HG03095 (cell line): ENCODE measurements at regions not wholly inside any gene's neighbourhood (a gene's known extent, or its start where the extent isn't known, plus 50 kb on each side); places are given as distances from the start of the nearest gene placed in this dataset.

ENCODE experiments used
- ATAC-seq: cut with Tn5 transposase; IDR thresholded peaks from one replicate; pipeline ENCODE4 v1.9.1; 2021; ENCODE audit warnings: moderate library complexity; ENCODE audit not compliant: unreplicated experiment

GRCh38 chr4:19999775-20000414 is 251.8 kb upstream of the SLIT2 start:
- no peak for ATAC-seq

DNA sequence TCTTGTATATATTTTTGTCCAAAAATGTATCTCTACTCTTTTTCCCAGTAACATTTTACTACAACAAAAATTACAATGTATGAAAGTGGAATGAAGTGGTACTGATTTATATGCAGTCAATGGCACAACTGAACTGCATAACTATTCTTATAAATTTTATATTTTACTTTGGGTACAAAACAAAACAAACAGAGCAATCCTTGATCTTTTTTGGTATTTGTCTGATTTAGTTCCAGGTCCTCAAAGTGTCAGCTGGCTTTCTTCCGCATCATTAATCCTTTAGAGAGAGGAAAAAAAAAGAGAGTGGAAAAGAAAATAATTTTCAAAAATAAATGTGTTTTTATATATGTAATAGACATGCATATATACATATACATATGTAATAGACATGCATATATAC is 252.4 kb upstream of the SLIT2 start:
- no peak for ATAC-seq

GRCh38 chr4:19993242-19993641 is 258.5 kb upstream of the SLIT2 start:
- no peak for ATAC-seq

DNA sequence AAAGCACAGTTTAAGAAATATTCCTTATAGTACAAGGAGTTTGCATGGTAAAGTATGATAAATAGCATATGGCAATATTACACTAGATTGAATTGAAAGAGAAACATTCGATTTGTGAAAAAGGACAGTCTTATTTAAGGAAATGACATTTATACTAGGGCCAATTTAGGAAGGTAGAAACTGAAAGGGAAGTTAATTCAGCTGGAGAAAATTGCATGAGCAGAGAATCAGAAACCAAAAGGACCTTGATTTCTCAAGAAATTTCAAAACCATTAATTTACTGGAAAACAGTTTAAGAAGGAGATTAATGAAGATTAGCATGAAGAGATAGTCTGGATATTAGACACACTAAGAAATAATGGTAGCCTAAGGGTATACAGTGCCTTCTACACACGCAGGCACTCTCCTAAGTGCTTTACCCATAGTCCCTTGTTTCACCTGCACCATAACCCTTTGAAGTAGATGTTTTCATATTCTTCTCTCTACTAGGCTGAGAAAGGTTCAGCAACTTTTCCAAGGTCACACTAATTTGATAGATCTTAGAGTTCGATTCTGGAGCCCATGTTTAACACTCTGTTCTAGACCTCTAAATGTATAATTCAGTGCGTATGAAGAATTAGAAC is 259.1 kb upstream of the SLIT2 start:
- ATAC-seq = no peak

DNA sequence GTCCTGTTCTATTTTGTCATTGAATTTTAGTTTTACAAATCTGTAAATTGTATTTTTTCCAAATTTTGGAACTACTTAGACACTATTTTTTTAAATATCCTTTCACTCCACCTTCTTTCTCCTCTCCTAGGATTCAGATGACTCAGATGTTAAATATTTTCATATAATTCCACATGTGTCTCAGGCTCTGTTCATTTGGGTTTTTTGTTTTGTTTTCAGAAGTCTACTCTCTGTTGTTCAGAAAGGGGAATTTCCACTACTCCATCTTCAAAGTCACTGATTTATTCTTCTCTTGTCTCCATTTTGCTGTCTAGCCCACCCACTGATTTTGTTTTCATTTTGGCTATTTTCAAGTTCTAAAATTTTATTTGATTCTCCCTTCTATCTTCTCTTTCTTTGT is 264.0 kb upstream of the SLIT2 start:
- no peak for ATAC-seq

- ATAC-seq = no peak
Observed at GRCh38 chr4:19983072-19983471, 268.6 kb upstream of the SLIT2 start.

DNA sequence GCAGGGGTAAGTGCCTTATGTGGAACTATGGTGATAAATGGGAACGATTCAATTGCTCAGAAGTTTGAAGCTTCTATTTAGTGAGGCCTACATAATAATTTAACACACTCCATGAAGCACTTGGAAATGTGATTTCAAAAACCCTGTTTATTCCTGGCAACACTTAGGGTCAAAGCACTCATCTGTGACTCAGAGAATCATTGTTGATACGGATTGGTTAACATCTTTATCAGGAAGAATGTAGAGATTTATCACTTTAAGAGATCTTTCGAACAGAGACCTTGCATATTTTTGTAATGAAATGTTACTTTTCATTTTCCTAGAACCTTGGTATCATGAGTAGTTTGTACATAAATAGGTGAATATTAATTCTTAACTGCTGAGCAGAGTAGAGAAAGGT is 269.1 kb upstream of the SLIT2 start:
- ATAC-seq = no peak

DNA sequence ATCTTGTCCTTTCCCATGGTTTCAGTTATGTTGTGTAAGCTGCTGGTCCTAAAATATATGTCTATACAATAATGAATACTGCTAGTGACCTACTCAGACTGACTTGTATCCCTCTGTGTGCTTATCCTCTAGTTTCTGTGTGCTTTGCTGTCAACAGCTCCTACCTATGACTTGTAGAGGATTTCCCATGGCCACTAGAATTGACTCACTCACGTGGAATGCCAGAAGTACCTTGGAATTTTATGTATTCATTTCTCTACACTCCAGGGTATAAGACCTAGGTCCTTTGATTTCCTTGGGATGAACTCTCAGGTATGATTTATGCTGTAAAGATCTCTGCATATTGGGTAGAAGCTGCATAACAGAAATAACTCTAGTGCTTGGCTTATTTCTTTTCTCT is 279.9 kb upstream of the SLIT2 start:
- ATAC-seq = no peak

DNA sequence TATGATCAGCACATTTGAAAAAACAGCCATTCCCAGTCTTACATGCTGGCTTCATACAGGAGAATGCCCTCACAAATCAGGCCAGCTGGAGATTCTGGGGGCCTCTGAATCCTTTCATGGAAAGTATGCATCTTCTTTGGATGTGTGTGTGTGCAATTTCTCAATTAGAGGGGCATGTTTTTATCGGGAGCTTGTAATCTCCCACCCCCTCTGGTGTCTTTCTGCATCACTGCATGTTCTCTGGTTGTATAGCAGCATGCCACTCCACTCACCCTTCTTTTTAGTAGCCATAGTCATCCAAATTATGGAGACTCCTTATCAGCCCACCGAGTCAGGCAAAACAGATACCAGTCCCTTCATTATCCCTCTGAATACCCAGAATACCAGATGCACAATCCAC is 282.2 kb upstream of the SLIT2 start:
- ATAC-seq = no peak

GRCh38 chr4:19961091-19961490 is 290.6 kb upstream of the SLIT2 start:
- no peak for ATAC-seq

DNA sequence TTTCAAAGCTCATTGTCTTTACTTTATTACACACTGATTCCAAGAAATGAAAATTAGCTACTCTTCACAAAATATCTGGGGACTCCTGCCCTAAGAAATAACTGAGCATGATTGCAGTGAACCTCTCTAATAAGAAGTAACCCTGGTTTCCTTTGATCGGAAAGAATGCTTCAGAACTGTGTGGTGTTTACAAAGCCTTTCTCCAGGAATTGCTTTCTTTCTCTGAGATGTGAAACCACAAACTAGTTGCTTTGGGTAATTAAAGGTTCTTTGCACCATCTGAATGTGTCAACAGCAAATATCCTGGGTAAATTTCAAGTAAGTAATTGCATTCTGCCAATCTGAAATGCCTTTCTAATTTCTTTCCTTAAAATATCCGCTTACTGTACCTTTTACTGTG is 292.9 kb upstream of the SLIT2 start:
- no peak for ATAC-seq

GRCh38 chr4:19947349-19947748 is 304.4 kb upstream of the SLIT2 start:
- no peak for ATAC-seq

DNA sequence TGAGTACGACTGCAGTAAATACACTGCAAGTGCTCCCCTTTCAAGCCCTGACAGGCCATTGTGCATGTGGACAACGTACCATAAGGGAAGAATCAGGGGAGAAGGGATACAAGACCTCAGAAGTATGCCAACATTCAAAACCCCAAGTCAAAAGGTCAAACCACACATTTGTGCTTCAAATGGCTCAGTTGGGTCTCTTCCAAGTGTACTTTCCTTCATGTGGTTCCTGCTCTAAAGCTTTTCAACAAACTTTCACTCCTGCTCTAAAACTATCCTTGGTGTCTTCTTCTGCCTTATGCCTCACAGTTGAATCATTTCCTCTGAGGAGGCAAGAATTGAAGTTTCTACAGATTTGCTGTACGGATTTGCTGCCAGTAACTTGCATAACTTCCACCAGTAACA is 305.7 kb upstream of the SLIT2 start:
- ATAC-seq = no peak

GRCh38 chr4:19945501-19945900 is 306.2 kb upstream of the SLIT2 start:
- ATAC-seq = no peak

DNA sequence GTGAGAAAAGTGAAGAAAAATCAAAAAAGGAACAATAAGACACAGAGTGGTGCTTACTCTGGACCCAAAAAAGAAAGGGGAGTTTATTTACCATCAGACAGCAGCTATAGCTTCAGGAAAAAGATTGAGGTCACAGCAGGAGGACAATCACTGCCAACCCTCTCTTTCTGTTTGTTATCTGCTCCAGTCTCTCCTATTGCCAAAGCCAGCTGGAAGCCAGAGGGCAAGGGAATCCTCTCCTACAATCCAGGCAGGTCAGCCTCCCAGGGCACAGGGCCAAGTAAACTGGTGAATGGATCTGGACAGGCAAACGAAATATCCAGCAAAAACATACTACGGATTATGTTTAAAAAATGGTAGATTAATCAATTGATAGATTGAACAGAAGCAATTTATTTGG is 306.9 kb upstream of the SLIT2 start:
- no peak for ATAC-seq

DNA sequence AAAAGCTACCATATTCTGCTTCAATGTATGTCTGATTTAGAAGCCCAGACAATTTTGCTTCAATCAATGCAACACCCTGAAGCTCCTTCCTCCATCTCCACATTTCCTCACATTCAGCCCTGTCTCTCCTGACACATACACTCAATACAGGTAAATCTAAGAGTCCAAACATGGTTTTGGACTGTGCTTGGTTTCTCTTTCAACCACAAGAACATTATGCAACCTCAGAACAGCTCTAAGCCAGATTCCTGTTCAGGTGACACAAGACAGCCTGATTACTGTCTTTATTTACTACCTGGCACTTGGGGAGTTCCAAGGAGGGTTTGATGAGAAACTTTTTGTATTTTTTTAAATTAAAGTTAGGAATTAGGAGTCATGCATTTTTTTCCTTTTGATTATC is 307.5 kb upstream of the SLIT2 start:
- ATAC-seq = no peak

- ATAC-seq = no peak
Observed at GRCh38 chr4:19941434-19941833, 310.3 kb upstream of the SLIT2 start.

DNA sequence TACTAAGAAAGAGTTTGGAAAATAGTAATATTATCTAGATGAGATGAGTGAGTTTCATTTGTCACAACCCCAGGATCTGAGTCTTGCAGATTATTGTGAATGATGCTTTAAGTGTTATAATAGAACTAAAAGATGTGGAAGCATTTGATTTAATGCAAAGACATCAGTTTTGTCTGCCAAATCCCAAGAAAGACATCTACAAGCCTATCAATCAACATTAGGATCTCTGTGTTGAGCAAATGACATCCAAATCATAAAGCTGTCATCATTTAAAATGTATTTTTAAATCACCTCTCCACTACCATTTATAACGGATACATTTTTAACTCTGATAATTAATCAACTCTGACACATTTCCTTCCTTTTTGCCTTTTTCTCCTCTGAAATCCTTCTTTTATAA is 310.8 kb upstream of the SLIT2 start:
- no peak for ATAC-seq

GRCh38 chr4:19936476-19936875 is 315.2 kb upstream of the SLIT2 start:
- ATAC-seq = no peak

DNA sequence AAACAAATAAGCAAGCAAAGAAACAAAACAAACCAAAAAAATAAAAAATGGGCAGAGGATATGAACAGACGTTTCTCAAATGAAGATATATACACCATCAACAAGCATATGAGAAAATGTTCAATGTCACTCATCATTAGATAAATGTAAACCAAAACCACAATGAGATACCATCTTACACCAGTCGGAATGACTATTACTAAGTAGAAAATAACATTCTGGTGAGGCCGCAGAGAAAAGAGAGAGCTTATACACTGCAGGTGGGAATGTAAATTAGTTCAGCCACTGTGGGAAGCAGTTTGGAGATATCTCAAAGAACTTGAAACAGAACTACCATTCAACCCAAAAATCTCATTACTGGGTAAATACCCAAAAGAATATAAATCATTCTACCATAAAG is 321.0 kb upstream of the SLIT2 start:
- ATAC-seq = no peak

DNA sequence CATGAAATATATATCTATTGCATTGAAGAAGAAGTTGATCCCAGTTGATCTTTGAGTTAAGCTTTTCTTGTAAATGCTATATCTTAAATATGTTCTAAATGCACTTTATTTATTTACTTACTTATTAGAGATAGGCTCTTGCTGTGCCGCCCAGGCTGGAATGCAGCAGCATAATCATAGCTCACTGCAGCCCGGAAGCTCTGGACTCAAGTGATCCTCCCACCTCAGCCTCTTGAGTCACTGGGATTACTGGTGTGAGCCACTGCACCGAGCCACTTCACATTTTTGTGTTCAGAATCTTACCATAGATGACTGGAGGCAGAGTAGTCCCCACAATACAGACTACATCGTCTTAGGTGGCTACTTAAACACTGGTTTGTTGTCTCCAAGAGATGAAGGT is 324.3 kb upstream of the SLIT2 start:
- ATAC-seq = no peak

DNA sequence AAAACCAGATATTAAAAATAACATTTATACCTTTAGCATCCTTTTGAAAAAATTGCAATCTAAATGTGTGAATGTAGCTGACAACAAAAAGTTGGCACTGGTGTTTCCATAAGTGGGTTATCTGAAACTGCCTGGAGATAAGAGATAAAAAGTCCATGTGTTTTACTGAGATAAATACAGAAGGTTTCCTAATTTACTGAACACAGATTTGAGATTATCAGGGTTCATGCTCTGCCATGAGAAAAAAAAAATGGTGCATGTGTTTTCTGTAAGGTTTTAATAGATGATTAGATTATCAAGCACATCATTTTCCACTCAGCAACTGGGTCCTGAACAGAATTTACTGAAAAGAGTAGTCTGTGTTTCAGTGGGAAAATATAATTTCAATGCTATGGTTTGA is 326.2 kb upstream of the SLIT2 start:
- ATAC-seq = no peak

- ATAC-seq = no peak
Observed at GRCh38 chr4:19924761-19925160, 326.9 kb upstream of the SLIT2 start.
